ENCODE measurements at regions not wholly inside any gene's neighbourhood (a gene's known extent, or its start where the extent isn't known, plus 50 kb on each side); places are given as distances from the start of the nearest gene placed in this dataset.

- H3K27me3 Mint-ChIP-seq = no peaks in the 10 kb centered on the region
- ATAC-seq (ENCODE audit: low read depth) = no peak
- TF ChIP-seq EZH2 (IDR thresholded peaks at IDR 0.05; ENCODE audit: borderline replicate concordance, insufficient read depth, low read depth, low read length, poor library complexity, severe bottlenecking) = no peak
- TF ChIP-seq CTCF (IDR thresholded peaks at IDR 0.05) = no peak
These were observed 348.3 kb upstream of the POU3F2 start for GRCh38 chr6:98486057-98486456.

GRCh38 chr6:98487612-98488011 lies 346.8 kb upstream of the POU3F2 start:
- no peaks in the 10 kb centered on the region for H3K27me3 ChIP-seq (replicated peaks in 1 of 4; ENCODE audit: control extremely low read depth in 1 of 4, control insufficient read depth in 3 of 4, insufficient read depth in 4 of 4, low read length in 3 of 4)
- CTCF ChIA-PET = no interaction called here
- POLR2A ChIA-PET = no interaction called here
- Mint-ChIP-seq H3K9me3 (ENCODE audit: insufficient read depth) (no peaks in the 10 kb centered on the region), H3K27ac (no peak overlapping the region), H3K27me3 (no peaks in the 10 kb centered on the region), H3K4me3 (no peak overlapping the region), H3K4me1 (no peaks in the 10 kb centered on the region)
- WGBS (ENCODE audit: insufficient coverage) = 0% methylated on average over 1 of the region's 1 CpG
- TF ChIP-seq EZH2 (IDR thresholded peaks at IDR 0.05; ENCODE audit: borderline replicate concordance, insufficient read depth, low read depth, low read length, poor library complexity, severe bottlenecking) (no peak), CTCF (IDR thresholded peaks at IDR 0.05) (no peak)
- no peaks in the 10 kb centered on the region for H3K9me3 ChIP-seq (ENCODE audit: control extremely low read depth in 1 of 3, control insufficient read depth in 2 of 3, insufficient read depth in 1 of 3, low read length in 2 of 3)
- H3K4me1 ChIP-seq (ENCODE audit: control insufficient read depth in 2 of 2, insufficient read depth in 2 of 2, low read length in 2 of 2) = no peaks in the 10 kb centered on the region
- intact Hi-C loops (cut with micrococcal nuclease) = no loop called here
- no peaks in the 10 kb centered on the region for H4K20me1 ChIP-seq (ENCODE audit: control insufficient read depth, insufficient read depth, low read length, poor library complexity, severe bottlenecking)
- no peak overlapping the region for H3K27ac ChIP-seq (ENCODE audit: low read length in 2 of 2)
- DNase-seq = no peak
- H3K79me2 ChIP-seq (ENCODE audit: control insufficient read depth, insufficient read depth, low read length) = no peaks in the 10 kb centered on the region
- no peak overlapping the region for H2AFZ ChIP-seq (ENCODE audit: insufficient read depth, low read depth, low read length, poor library complexity, severe bottlenecking)
- no peaks in the 10 kb centered on the region for H3K36me3 ChIP-seq (replicated peaks in 1 of 2; ENCODE audit: control extremely low read depth in 1 of 2, control insufficient read depth in 1 of 2, extremely low read depth in 1 of 2, insufficient read depth in 2 of 2, low read length in 1 of 2)
- ATAC-seq (ENCODE audit: low read depth) = no peak
- no peak overlapping the region for H3K4me3 ChIP-seq (ENCODE audit: control extremely low read depth in 1 of 5, extremely low read depth in 1 of 5, insufficient read depth in 1 of 5, low read depth in 2 of 5, low read length in 4 of 5)
- H3K9ac ChIP-seq (ENCODE audit: low read length) = no peak overlapping the region
- no peak overlapping the region for H3K4me2 ChIP-seq (replicated peaks; ENCODE audit: low read depth, low read length, poor library complexity, severe bottlenecking)

More at GRCh38 chr6:98486057-98486456, 348.3 kb upstream of the POU3F2 start:
- Mint-ChIP-seq H3K4me3 (no peak overlapping the region), H3K27ac (no peak overlapping the region), H3K9me3 (ENCODE audit: insufficient read depth) (no peaks in the 10 kb centered on the region), H3K4me1 (no peaks in the 10 kb centered on the region)
- Histone ChIP-seq H2AFZ (ENCODE audit: insufficient read depth, low read depth, low read length, poor library complexity, severe bottlenecking) (no peak overlapping the region), H3K9ac (ENCODE audit: low read length) (no peak overlapping the region), H3K4me1 (ENCODE audit: control insufficient read depth in 2 of 2, insufficient read depth in 2 of 2, low read length in 2 of 2) (no peaks in the 10 kb centered on the region), H4K20me1 (ENCODE audit: control insufficient read depth, insufficient read depth, low read length, poor library complexity, severe bottlenecking) (no peaks in the 10 kb centered on the region), H3K9me3 (ENCODE audit: control extremely low read depth in 1 of 3, control insufficient read depth in 2 of 3, insufficient read depth in 1 of 3, low read length in 2 of 3) (no peaks in the 10 kb centered on the region), H3K4me3 (ENCODE audit: control extremely low read depth in 1 of 5, extremely low read depth in 1 of 5, insufficient read depth in 1 of 5, low read depth in 2 of 5, low read length in 4 of 5) (no peak overlapping the region), H3K27ac (ENCODE audit: low read length in 2 of 2) (no peak overlapping the region), H3K36me3 (replicated peaks in 1 of 2; ENCODE audit: control extremely low read depth in 1 of 2, control insufficient read depth in 1 of 2, extremely low read depth in 1 of 2, insufficient read depth in 2 of 2, low read length in 1 of 2) (no peaks in the 10 kb centered on the region), H3K4me2 (replicated peaks; ENCODE audit: low read depth, low read length, poor library complexity, severe bottlenecking) (no peak overlapping the region), H3K79me2 (ENCODE audit: control insufficient read depth, insufficient read depth, low read length) (no peaks in the 10 kb centered on the region), H3K27me3 (replicated peaks in 1 of 4; ENCODE audit: control extremely low read depth in 1 of 4, control insufficient read depth in 3 of 4, insufficient read depth in 4 of 4, low read length in 3 of 4) (no peaks in the 10 kb centered on the region)
- intact Hi-C loops (cut with micrococcal nuclease) = no loop called here
- CTCF ChIA-PET = no interaction called here
- DNase-seq = no peak
- POLR2A ChIA-PET = no interaction called here
- WGBS (ENCODE audit: insufficient coverage) = 48% methylated on average over 2 of the region's 2 CpGs

Measured in B cell (primary cell).